Upper lobe of left lung (tissue), 4 donors: ENCODE measurements at regions not wholly inside any gene's neighbourhood (a gene's known extent, or its start where the extent isn't known, plus 50 kb on each side); places are given as distances from the start of the nearest gene placed in this dataset.

Source experiments
- POLR2A ChIP-seq, 4 donors: fragments of 450-650 bp; IDR thresholded peaks; one replicate each; pipeline ENCODE4 v1.5.1; 2016 to 2017; ENCODE audit warnings: antibody characterized with exemption in 4 of 4, mild to moderate bottlenecking in 2 of 4
- TF ChIP-seq, protein P1 (sequence below), 6 experiments: fragments of 450-650 bp in 4 of 6; fragments of 200-600 bp in 2 of 6; sonication (generic) in 2 of 6; IDR thresholded peaks; one replicate each; pipeline ENCODE4 v1.5.1; 2016 to 2019; ENCODE audit warnings: antibody characterized with exemption in 6 of 6

DNA sequence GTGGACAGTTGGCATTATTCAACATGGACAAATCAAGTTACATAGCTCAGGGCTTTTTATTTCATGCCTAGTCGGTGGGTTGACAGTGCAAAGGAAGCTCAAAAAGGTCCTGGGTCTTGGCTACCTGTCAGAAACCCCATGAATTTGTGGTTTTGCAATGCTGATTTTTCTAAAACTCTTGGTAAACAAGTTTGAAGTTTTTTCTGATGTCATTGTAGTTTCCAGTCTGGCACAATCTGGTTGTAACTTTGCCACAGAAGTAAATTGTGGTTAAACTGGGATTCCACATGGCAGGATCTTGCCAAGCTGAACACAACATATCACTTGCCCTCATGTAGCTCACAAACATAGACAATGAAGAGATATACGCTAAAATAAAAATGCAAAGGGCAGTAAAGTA is 100.8 kb downstream of the EHF start:
- TF ChIP-seq POLR2A (IDR thresholded peaks at IDR 0.05) = no peak
- TF ChIP-seq, protein P1, sequence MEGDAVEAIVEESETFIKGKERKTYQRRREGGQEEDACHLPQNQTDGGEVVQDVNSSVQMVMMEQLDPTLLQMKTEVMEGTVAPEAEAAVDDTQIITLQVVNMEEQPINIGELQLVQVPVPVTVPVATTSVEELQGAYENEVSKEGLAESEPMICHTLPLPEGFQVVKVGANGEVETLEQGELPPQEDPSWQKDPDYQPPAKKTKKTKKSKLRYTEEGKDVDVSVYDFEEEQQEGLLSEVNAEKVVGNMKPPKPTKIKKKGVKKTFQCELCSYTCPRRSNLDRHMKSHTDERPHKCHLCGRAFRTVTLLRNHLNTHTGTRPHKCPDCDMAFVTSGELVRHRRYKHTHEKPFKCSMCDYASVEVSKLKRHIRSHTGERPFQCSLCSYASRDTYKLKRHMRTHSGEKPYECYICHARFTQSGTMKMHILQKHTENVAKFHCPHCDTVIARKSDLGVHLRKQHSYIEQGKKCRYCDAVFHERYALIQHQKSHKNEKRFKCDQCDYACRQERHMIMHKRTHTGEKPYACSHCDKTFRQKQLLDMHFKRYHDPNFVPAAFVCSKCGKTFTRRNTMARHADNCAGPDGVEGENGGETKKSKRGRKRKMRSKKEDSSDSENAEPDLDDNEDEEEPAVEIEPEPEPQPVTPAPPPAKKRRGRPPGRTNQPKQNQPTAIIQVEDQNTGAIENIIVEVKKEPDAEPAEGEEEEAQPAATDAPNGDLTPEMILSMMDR (IDR thresholded peaks at IDR 0.05) = no peak
